ENCODE measurements at regions not wholly inside any gene's neighbourhood (a gene's known extent, or its start where the extent isn't known, plus 50 kb on each side); places are given as distances from the start of the nearest gene placed in this dataset.

DNA sequence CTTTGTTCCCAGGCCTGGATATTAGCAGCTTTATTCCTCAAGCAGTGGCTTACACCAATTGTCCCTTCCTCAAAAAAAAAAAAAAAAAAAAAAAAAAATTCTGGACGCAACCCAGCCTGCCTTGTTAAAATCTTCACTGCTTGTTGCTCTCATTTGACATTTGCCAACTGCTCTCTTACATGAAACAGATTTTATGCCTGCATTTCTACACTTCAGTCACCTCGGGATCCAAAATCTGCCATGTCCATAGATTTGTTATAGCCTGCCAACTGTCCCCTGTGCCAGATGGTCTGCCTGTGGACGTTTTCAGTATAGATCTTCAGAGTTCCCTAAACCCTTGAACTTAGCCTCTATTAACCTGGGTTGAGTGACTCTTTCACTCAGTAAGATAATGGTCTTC lies 651.5 kb downstream of the FSCB start:
- TF ChIP-seq, protein P1, sequence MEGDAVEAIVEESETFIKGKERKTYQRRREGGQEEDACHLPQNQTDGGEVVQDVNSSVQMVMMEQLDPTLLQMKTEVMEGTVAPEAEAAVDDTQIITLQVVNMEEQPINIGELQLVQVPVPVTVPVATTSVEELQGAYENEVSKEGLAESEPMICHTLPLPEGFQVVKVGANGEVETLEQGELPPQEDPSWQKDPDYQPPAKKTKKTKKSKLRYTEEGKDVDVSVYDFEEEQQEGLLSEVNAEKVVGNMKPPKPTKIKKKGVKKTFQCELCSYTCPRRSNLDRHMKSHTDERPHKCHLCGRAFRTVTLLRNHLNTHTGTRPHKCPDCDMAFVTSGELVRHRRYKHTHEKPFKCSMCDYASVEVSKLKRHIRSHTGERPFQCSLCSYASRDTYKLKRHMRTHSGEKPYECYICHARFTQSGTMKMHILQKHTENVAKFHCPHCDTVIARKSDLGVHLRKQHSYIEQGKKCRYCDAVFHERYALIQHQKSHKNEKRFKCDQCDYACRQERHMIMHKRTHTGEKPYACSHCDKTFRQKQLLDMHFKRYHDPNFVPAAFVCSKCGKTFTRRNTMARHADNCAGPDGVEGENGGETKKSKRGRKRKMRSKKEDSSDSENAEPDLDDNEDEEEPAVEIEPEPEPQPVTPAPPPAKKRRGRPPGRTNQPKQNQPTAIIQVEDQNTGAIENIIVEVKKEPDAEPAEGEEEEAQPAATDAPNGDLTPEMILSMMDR (IDR thresholded peaks at IDR 0.05; ENCODE audit: low read depth, low read length), result no peak
- TF ChIP-seq MYC (IDR thresholded peaks at IDR 0.05; ENCODE audit: low read depth, low read length) (no peak), POLR2A (IDR thresholded peaks at IDR 0.05; ENCODE audit: extremely low read depth, insufficient read length) (no peak)

All from NB4 (cell line).